MG63 (cell line): ENCODE measurements at regions not wholly inside any gene's neighbourhood (a gene's known extent, or its start where the extent isn't known, plus 50 kb on each side); places are given as distances from the start of the nearest gene placed in this dataset.
"Not testable (repeated sequence)": the region's sequence is repeated elsewhere in the genome, so short reads cannot be mapped to it uniquely, and the experiment has no call there.

Experiments used
- DNase-seq: peaks from one replicate; pipeline ENCODE4 v3.0.0-alpha.2; 2020
- H3K27me3 ChIP-seq: fragments of 250-450 bp; sonication (Bioruptor Pico); 2 replicates; pipeline ENCODE4 v1.5.1; 2020; ENCODE audit warnings: mild to moderate bottlenecking, moderate library complexity
- H3K36me3 ChIP-seq: fragments of 250-450 bp; sonication (Bioruptor Pico); 2 replicates; pipeline ENCODE4 v1.5.1; 2020; ENCODE audit warnings: mild to moderate bottlenecking, moderate library complexity
- H3K4me3 ChIP-seq: fragments of 250-450 bp; sonication (Bioruptor Pico); 2 replicates; pipeline ENCODE4 v1.5.1; 2020; ENCODE audit warnings: mild to moderate bottlenecking, moderate library complexity
- H3K9me3 ChIP-seq: fragments of 250-450 bp; sonication (Bioruptor Pico); 2 replicates; pipeline ENCODE4 v1.5.1; 2020; ENCODE audit warnings: mild to moderate bottlenecking, moderate library complexity

DNA sequence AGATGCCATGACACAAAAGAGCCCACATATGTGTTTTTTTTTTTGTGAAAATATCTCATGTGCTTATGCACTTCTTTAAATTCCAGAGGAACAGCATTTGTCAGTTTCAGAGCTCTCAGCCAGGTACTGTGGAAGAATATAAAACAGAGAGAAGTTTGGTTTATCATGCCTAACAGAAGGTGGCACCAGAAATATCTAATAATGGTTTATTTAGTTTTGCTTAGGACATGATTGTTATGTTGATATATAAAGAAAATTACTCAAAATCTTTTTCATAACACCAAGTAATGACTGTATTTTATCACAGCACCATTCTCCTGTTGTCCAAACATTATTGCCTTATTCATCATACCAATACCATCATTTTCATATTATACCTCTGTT, 455.6 kb upstream of the ACTBL2 start:
- no peak for DNase-seq
- no peak overlapping the region for H3K4me3 ChIP-seq
- no peaks in the 10 kb centered on the region for H3K27me3 ChIP-seq
- H3K36me3 ChIP-seq = no peaks in the 10 kb centered on the region
- no peaks in the 10 kb centered on the region for H3K9me3 ChIP-seq

DNA sequence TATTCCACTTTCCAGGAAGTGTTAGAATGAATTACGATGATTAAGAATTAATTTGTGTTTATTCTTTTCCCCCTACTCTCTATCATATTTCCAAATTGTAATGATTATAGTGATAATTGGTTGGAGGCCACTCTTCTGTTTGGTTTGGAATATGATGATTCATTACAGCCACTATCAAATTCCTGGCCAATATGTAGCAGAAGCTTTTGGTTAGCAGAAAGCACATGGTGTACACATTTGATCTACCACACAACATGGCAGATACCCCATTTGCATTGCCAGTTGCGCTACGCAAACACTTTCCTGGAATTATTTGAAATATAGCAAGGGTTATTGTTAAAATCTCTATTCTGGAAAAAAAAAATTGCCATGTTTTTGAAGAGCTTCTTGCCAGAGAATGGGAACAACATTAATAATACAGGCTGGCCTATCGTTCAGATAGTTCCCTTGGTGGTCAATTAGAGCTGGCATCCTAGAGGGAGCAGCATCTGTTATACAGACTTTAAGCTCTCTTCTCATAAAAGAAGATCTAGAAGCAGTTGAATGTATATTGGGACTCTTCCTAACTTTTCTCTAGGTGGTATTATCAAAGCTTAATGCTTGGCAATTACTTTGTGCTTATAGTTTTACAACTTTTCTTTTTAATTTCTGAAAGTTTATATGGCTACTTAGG, 455.0 kb upstream of the ACTBL2 start:
- Histone ChIP-seq H3K9me3 (no peaks in the 10 kb centered on the region), H3K36me3 (no peaks in the 10 kb centered on the region), H3K27me3 (no peaks in the 10 kb centered on the region), H3K4me3 (no peak overlapping the region)
- DNase-seq = no peak

DNA sequence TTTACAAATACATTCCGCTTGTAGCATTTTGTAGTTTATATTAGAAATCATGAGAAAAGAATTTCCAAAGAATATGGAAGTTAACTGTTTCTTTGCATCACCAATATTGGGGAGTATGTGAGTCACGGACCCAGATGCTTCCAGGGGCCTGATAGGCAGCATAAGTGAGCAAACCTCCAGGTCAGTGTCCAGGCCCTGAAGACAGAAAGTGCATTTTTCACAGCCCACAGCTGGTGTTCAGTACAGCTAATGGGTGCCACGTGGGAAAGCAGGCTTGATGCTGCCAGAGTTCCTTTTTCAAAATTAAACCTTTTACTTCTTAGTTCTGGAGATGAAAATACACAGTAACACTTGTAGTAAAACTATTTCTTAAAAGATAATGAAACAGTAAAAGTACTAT, 454.4 kb upstream of the ACTBL2 start:
- Histone ChIP-seq H3K27me3 (no peaks in the 10 kb centered on the region), H3K9me3 (no peaks in the 10 kb centered on the region), H3K4me3 (no peak overlapping the region), H3K36me3 (no peaks in the 10 kb centered on the region)
- no peak for DNase-seq

DNA sequence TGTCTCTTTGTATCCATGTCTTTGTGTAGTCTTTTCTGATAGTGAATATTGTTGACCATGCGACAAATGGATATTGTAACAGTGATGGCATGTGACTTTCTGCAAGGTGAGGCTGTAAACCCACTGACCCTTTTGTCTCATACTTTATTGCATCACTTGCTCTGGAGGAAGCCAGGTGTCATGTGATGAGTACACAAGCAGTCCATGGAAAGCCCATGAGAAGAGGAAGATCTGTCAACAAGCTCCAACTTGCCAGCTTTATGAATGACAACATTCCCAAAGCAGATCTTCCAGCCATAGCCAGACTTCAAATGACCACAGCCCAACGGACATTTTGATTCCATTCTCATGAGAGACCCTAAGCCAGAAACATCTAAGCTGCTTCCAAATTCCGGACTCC, 450.1 kb upstream of the ACTBL2 start:
- DNase-seq = no peak
- Histone ChIP-seq H3K27me3 (no peaks in the 10 kb centered on the region), H3K36me3 (no peaks in the 10 kb centered on the region), H3K9me3 (peaks cover 3% of the 10 kb centered on the region; the same call in 1 of the 2 replicates), H3K4me3 (no peak overlapping the region)

DNA sequence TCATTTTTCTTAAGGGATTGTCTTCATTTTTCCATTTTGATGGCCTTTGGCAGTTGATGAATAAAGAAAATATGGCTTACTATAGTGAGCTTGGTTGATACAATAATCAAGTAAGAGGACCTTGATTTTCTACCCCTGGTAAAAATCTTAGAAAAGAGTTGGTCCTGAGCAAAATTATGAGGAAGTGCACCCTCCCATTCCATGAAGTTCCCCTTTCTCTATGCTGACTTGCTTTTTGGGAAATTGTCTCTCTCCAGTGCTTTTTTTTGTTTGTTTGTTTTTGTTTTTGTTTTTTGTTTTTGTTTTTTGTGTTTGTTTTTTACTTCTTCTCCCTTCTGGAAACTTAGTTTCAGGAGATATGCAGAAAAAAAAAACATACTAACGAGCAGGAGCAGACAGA, 449.2 kb upstream of the ACTBL2 start:
- Histone ChIP-seq H3K36me3 (no peaks in the 10 kb centered on the region), H3K27me3 (no peaks in the 10 kb centered on the region), H3K4me3 (no peak overlapping the region), H3K9me3 (peaks cover 3% of the 10 kb centered on the region; the same call in 1 of the 2 replicates)
- no peak for DNase-seq

DNA sequence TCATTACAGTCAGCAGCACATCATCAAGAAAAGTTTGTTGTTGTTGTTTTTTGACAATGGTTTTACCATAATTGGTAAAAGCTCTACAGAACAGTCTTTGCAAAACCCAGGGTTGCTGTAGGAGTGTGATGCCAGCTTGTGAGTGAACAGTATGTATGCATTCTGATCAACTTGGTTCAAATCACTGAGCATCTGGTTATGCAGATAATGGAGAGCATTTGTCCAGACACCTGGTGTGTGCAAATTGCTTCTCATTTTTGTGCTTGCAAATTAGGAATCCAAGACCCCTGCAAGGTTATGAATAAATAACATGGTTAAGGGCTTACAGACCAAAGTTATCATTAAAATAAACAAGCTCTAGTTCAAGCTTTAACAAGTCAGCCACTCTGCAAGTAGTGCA, 448.7 kb upstream of the ACTBL2 start:
- no peak for DNase-seq
- H3K9me3 ChIP-seq = peaks cover 3% of the 10 kb centered on the region; the same call in 1 of the 2 replicates
- H3K36me3 ChIP-seq = no peaks in the 10 kb centered on the region
- no peak overlapping the region for H3K4me3 ChIP-seq
- H3K27me3 ChIP-seq = no peaks in the 10 kb centered on the region

DNA sequence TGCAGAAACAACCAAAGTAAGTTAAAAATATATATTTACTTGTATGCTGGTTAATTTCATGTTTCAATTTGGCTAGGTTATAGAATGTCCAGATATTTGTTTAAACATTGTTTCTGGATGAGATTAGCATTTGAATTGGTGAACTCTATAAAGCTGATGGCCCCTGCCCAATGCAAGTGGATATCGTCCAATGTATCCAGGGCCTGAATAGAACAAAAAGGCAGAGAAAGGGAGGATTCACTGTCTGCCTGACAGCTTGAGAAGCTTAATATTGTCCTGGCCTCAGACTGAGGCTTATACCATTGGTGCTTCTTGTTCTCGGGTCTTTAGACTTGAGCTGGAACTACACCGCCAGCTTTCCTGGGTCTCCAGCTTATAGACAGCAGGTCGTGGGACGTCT, 446.7 kb upstream of the ACTBL2 start:
- no peak for DNase-seq
- H3K36me3 ChIP-seq = no peaks in the 10 kb centered on the region
- H3K27me3 ChIP-seq = no peaks in the 10 kb centered on the region
- peaks cover 3% of the 10 kb centered on the region; the same call in 1 of the 2 replicates for H3K9me3 ChIP-seq
- no peak overlapping the region for H3K4me3 ChIP-seq

DNA sequence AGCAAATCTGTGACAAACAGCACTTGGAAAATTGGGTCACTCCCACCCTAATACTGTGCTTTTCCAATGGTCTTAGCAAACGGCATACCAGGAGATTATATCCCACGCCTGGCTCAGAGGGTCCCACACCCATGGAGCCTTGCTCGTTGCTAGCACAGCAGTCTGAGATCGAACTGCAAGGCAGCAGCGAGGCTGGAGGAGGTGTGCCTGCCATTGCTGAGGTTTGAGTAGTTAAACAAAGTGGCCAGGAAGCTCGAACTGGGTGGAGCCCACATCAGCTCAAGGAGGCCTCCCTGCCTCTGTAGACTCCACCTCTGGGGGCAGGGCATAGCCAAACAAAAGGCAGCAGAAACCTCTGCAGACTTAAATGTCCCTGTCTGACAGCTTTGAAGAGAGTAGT, 440.5 kb upstream of the ACTBL2 start:
- not testable (repeated sequence) for H3K27me3 ChIP-seq, H3K9me3 ChIP-seq, DNase-seq, H3K36me3 ChIP-seq, H3K4me3 ChIP-seq

DNA sequence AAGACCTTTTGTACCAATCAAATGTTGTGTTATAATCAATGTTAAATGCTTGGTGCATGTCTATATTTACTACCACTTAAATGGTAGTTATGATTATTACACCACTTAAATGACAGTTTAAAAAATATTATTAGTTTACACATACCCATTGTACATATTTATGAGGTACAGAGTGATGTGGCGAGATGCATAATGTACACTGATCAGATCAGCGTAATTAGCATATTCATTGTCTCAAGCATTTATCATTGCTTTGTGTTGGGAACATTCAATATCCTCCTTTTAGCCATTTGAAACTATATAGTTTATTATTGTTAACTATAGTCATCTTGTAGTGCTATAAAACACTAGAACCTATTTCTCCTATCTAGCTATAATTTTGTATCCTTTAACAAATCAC, 434.4 kb upstream of the ACTBL2 start:
- H3K9me3 ChIP-seq = peaks cover 1% of the 10 kb centered on the region; the same call in 1 of the 2 replicates
- H3K36me3 ChIP-seq = no peaks in the 10 kb centered on the region
- DNase-seq = no peak
- H3K4me3 ChIP-seq = no peak overlapping the region
- no peaks in the 10 kb centered on the region for H3K27me3 ChIP-seq

DNA sequence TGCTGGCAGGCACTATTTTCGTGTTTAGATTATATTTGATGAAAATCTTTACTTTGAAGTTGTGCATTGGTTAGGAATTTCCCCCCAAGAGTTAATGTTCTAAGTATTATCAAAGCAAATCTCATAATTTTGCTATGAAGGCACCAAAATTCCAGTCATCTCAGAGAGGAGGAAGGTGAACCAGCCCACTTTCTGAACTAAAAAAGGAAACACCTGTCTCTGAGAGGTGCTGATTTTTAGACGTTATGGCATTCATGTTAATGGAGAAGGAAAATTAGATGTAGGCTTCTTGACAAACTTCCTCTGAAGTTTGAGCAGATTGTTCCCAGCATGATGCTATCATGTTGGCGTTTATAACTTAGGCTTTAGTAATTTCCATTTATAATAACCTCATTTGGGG, 432.9 kb upstream of the ACTBL2 start:
- Histone ChIP-seq H3K9me3 (no peaks in the 10 kb centered on the region), H3K27me3 (no peaks in the 10 kb centered on the region), H3K36me3 (no peaks in the 10 kb centered on the region), H3K4me3 (no peak overlapping the region)
- no peak for DNase-seq

DNA sequence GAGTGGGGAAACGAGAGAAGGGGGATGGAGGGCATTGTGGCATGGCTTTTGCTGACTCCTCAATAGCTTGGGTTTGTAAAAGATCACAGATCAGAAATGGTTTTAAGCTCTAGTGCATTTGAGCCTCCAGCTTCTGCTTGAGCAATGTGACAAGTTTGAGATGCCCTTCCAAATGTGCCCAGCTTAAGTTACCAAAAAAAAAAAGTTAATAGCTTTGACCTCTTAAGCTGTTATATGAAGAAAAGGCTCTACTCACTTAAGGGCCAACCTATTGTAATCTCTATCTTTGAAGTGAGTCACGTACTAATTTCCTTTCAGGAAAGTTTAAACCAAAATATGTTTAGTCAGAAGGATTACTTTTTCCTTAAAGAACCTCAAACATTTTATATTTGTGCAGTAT, 428.8 kb upstream of the ACTBL2 start:
- Histone ChIP-seq H3K9me3 (no peaks in the 10 kb centered on the region), H3K36me3 (no peaks in the 10 kb centered on the region), H3K27me3 (no peaks in the 10 kb centered on the region), H3K4me3 (no peak overlapping the region)
- DNase-seq = no peak

DNA sequence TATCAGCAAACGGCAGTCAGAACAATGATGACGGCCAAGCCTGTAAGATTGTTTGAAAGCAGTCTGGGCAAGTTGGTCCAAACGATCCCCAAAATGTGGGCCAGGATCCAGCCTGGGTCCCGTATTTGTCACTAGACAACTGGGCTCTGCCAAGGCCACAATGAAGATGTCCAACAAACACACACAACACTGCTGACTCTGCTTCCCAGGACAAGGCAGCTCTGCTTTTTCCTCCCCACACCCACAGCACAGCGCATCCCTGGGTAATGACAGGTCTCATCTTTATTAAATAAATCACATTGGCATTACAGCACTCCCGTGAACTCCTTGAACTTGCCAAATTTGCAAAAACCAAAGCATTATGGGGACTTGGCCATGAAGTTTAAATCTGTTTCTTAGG, 424.1 kb upstream of the ACTBL2 start:
- Histone ChIP-seq H3K27me3 (no peaks in the 10 kb centered on the region), H3K9me3 (no peaks in the 10 kb centered on the region), H3K4me3 (no peak overlapping the region), H3K36me3 (no peaks in the 10 kb centered on the region)
- DNase-seq = no peak

DNA sequence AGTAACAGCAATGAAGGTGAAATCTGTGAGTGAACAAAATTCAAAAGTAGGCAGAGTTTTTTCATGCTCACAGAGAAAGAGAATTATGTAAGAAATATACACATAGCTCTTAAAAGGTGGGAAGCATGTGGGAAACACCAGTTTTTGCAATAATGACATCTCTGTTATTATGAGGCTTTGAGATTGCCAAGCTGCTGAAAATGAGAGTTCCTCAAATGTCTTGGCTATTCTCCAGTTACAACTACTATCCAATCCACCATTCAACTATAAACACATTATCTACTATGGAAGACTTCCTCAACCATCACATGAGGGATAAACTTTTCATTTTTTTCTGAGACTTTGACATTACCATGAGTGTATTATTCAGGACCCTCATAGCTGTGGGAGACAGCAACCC, 420.8 kb upstream of the ACTBL2 start:
- H3K27me3 ChIP-seq = no peaks in the 10 kb centered on the region
- H3K36me3 ChIP-seq = no peaks in the 10 kb centered on the region
- no peaks in the 10 kb centered on the region for H3K9me3 ChIP-seq
- H3K4me3 ChIP-seq = no peak overlapping the region
- no peak for DNase-seq

DNA sequence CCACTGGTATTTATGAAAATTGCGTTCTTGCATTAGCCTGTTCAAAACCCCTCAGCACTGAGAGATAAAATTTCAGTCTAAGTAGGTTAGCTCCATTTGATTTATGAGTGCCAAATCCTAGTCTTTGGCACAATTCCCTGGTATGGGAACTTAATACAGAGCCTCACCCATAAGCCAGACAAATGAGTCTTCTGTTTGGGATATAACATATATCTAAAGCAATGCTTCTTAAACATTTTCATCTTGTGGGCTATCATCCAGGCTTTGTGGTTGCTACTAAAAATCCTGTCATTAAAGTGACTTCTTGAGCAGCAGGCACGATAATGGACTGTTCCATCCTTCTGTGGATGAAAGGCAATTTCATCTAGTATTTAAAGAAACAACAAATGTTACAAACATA, 419.5 kb upstream of the ACTBL2 start:
- DNase-seq = no peak
- peaks cover 2% of the 10 kb centered on the region; the same call in 1 of the 2 replicates for H3K9me3 ChIP-seq

DNA sequence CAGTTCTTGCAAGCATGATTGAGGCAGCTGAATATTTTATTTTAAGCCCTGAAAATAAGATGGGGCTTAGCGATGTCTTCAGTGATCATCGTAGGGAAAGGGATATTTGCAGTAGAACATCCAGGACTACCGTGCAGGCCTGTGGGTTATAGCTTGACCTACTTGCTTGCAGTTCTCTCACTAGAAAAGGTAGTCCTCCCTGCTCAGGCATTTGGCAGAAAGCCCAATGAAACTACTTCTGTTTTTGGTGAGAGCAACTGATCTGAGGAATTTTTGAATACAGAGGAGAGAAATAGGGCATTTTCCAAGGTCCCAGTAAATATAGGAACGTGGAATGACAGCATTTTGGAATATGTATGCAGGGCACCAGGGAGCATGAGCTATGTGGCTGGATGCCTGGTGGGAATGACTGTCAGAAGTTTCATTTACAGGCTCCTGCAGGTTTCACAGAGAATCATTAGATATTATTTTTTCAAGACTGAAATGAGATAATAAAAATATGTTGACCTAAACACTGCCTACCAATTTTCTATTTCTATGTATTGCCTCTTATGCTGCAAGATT, 417.9 kb upstream of the ACTBL2 start:
- DNase-seq = peak; percentile 4
- Histone ChIP-seq H3K36me3 (no peaks in the 10 kb centered on the region), H3K27me3 (no peaks in the 10 kb centered on the region), H3K4me3 (no peak overlapping the region), H3K9me3 (peaks cover 3% of the 10 kb centered on the region; the same call in 1 of the 2 replicates)

More for the DNA sequence above, 419.5 kb upstream of the ACTBL2 start:
- Histone ChIP-seq H3K36me3 (no peaks in the 10 kb centered on the region), H3K27me3 (no peaks in the 10 kb centered on the region), H3K4me3 (no peak overlapping the region)

DNA sequence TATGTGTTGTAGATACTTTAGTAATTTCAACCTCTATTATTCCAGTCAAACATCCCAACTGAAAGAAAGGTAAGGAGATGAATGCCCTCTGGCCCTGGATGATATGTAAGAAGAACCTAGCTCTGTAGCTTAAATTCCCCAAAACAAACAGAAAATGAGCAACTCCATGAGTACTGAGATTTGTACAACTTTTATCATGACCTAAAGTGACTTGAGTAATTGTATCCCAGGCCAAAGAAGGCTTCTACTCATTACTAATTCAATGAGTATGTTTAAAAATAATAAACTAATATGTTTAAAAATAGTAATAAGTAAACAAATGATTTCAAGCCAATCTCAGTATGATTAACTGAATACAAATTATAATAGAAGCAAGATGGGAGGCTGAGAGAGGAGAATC, 414.0 kb upstream of the ACTBL2 start:
- H3K36me3 ChIP-seq = no peaks in the 10 kb centered on the region
- H3K9me3 ChIP-seq = peaks cover 3% of the 10 kb centered on the region; the same call in 1 of the 2 replicates
- no peaks in the 10 kb centered on the region for H3K27me3 ChIP-seq
- no peak for DNase-seq
- no peak overlapping the region for H3K4me3 ChIP-seq

DNA sequence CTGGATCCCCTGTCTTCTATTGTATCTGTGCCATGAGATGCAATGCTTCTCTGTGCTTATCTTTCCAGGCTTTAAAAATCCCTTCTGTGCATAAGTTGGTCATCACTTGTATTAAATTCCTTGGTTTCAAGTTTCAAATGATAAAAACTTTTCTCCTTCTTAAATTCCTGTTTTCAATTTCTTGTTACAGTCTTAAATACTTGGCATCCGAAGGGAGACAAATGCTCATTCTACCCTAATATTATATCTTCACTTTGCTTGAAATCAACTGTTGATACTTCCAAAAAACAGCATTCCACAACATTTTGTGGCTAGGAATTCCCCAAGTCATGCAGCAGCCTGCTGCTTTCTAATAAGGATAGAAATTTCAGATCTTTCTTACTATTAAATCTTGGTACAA, 413.2 kb upstream of the ACTBL2 start:
- Histone ChIP-seq H3K36me3 (no peaks in the 10 kb centered on the region), H3K9me3 (peaks cover 3% of the 10 kb centered on the region; the same call in 1 of the 2 replicates), H3K4me3 (no peak overlapping the region), H3K27me3 (no peaks in the 10 kb centered on the region)
- no peak for DNase-seq

DNA sequence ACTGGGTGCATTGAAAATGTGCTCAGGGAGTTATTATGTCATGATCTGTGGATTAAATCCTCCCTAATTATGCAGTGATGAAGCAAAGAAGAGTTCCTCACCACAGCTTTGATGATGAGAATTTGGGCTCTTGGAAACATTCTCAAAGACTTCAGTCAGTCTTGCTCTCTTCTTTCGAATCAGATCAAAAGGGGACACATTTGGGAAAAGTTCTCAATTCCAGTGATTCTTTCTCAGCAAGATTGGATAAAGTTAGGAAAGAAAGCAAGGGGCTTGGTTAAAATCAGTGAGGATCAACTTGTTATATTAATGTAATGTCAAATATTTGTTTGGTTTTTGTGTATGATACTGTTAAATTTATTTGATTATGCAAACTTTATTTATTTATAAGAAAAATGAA, 411.3 kb upstream of the ACTBL2 start:
- H3K4me3 ChIP-seq = no peak overlapping the region
- peaks cover 3% of the 10 kb centered on the region; the same call in 1 of the 2 replicates for H3K9me3 ChIP-seq
- no peaks in the 10 kb centered on the region for H3K27me3 ChIP-seq
- no peak for DNase-seq
- H3K36me3 ChIP-seq = no peaks in the 10 kb centered on the region
